GM19351 (cell line): ENCODE measurements at regions not wholly inside any gene's neighbourhood (a gene's known extent, or its start where the extent isn't known, plus 50 kb on each side); places are given as distances from the start of the nearest gene placed in this dataset.
"Not testable (repeated sequence)": the region's sequence is repeated elsewhere in the genome, so short reads cannot be mapped to it uniquely, and the experiment has no call there.

ENCODE experiments used
- ATAC-seq: cut with Tn5 transposase; IDR thresholded peaks from one replicate; pipeline ENCODE4 v1.9.1; 2021; ENCODE audit warnings: mild to moderate bottlenecking, moderate library complexity; ENCODE audit not compliant: unreplicated experiment

- ATAC-seq = not testable (repeated sequence)
These were observed 158.1 kb downstream of the NPIPB11 start for GRCh38 chr16:29248306-29248939.

GRCh38 chr16:29246091-29246490 lies 160.4 kb downstream of the NPIPB11 start:
- ATAC-seq = not testable (repeated sequence)

GRCh38 chr16:29237971-29238370 lies 168.5 kb downstream of the NPIPB11 start:
- ATAC-seq = no peak

GRCh38 chr16:29237495-29237894 lies 169.0 kb downstream of the NPIPB11 start:
- ATAC-seq = not testable (repeated sequence)

- not testable (repeated sequence) for ATAC-seq
These were observed 169.5 kb downstream of the NPIPB11 start for GRCh38 chr16:29237023-29237422.

GRCh38 chr16:29235836-29236370 lies 170.6 kb downstream of the NPIPB11 start:
- not testable (repeated sequence) for ATAC-seq

GRCh38 chr16:29234536-29235275 lies 171.8 kb downstream of the NPIPB11 start:
- not testable (repeated sequence) for ATAC-seq

GRCh38 chr16:29233705-29234404 lies 172.7 kb downstream of the NPIPB11 start:
- not testable (repeated sequence) for ATAC-seq

GRCh38 chr16:29232811-29233704 lies 173.5 kb downstream of the NPIPB11 start:
- no peak for ATAC-seq

GRCh38 chr16:29232160-29232705 lies 174.3 kb downstream of the NPIPB11 start:
- not testable (repeated sequence) for ATAC-seq

- ATAC-seq = no peak
These were observed 175.3 kb downstream of the NPIPB11 start for GRCh38 chr16:29231244-29231643.

- no peak for ATAC-seq
These were observed 175.8 kb downstream of the NPIPB11 start for GRCh38 chr16:29230671-29231096.

GRCh38 chr16:29230006-29230668 lies 176.4 kb downstream of the NPIPB11 start:
- ATAC-seq = not testable (repeated sequence)

GRCh38 chr16:29229616-29230005 lies 176.9 kb downstream of the NPIPB11 start:
- not testable (repeated sequence) for ATAC-seq

- ATAC-seq = not testable (repeated sequence)
These were observed 177.6 kb downstream of the NPIPB11 start for GRCh38 chr16:29228664-29229611.

GRCh38 chr16:29227751-29228663 lies 178.5 kb downstream of the NPIPB11 start:
- not testable (repeated sequence) for ATAC-seq

GRCh38 chr16:29226782-29227181 lies 179.7 kb downstream of the NPIPB11 start:
- ATAC-seq = no peak
